Activated CD4-positive, alpha-beta memory T cell treated with anti-CD3 and anti-CD28 coated beads, Interleukin-2, amount 10 ng/mL, durations not matched to agents 7 days and 5 days (primary cell): ENCODE measurements at regions not wholly inside any gene's neighbourhood (a gene's known extent, or its start where the extent isn't known, plus 50 kb on each side); places are given as distances from the start of the nearest gene placed in this dataset.

ENCODE experiments used
- CTCF ChIA-PET: fragments of 350-600 bp; sonication (Branson Sonifier 250); formaldehyde crosslinking; loops from one replicate; lab custom pipeline; 2021; ENCODE audit warnings: antibody characterized with exemption, inconsistent platforms; lab: Charles Lee
- POLR2A ChIA-PET: fragments of 350-600 bp; sonication (Branson Sonifier 250); formaldehyde crosslinking; loops from one replicate; lab custom pipeline; 2021; ENCODE audit warnings: antibody characterized with exemption; lab: Charles Lee
- DNase-seq: peaks from one replicate; pipeline ENCODE4 v3.0.0-alpha.2; 2020
- H3K27ac Mint-ChIP-seq: one replicate; pipeline ENCODE4 v1.8.0; 2021; ENCODE audit warnings: mild to moderate bottlenecking, mixed read lengths
- H3K27me3 Mint-ChIP-seq: one replicate; pipeline ENCODE4 v1.8.0; 2021; ENCODE audit warnings: mixed read lengths
- H3K36me3 Mint-ChIP-seq: one replicate; pipeline ENCODE4 v1.8.0; 2021; ENCODE audit warnings: low read depth, mixed read lengths
- H3K4me1 Mint-ChIP-seq: one replicate; pipeline ENCODE4 v1.8.0; 2021; ENCODE audit warnings: mixed read lengths
- H3K4me3 Mint-ChIP-seq: one replicate; pipeline ENCODE4 v1.8.0; 2021; ENCODE audit warnings: mild to moderate bottlenecking, mixed read lengths
- H3K9me3 Mint-ChIP-seq: one replicate; pipeline ENCODE4 v1.8.0; 2021; ENCODE audit warnings: mixed read lengths

DNA sequence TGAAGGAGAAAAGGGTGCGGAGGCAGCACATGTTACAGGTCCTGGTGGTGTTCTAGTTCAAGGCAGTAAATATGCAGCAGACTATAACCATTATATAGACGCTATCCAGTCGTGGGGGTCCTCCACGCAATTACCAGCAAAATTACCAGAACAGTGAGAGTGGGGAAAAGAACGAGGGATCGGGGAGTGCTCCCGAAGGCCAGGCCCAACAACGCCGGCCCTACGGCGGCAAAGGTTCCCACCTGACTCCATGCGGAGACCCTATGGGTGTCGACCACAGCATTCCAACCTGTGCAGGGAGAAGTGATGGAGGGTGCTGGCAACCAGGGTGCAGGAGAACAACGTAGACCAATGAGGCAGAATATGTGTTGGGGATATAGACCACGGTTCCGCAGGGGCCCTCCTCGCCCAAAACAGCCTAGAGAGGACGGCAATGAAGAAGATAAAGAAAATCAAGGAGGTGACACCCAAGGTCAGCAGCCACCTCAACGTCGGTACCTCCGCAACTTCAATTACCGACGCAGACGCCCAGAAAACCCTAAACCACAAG lies 89.0 kb upstream of the TPM1 start:
- Mint-ChIP-seq H3K27me3 (peaks cover 42% of the 10 kb centered on the region), H3K4me3 (no peak overlapping the region), H3K27ac (no peak overlapping the region), H3K36me3 (no peaks in the 10 kb centered on the region), H3K4me1 (no peaks in the 10 kb centered on the region), H3K9me3 (no peaks in the 10 kb centered on the region)
- ChIA-PET POLR2A (no interaction called here), CTCF (no interaction called here)
- no peak for DNase-seq

GRCh38 chr15:62957130-62957529 lies 85.4 kb upstream of the TPM1 start:
- ChIA-PET CTCF (no interaction called here), POLR2A (no interaction called here)
- H3K4me1 Mint-ChIP-seq: no peaks in the 10 kb centered on the region
- peaks cover 20% of the 10 kb centered on the region for H3K27me3 Mint-ChIP-seq
- no peak for DNase-seq
- H3K4me3 Mint-ChIP-seq: no peak overlapping the region
- no peaks in the 10 kb centered on the region for H3K36me3 Mint-ChIP-seq
- no peaks in the 10 kb centered on the region for H3K9me3 Mint-ChIP-seq
- H3K27ac Mint-ChIP-seq: no peak overlapping the region

GRCh38 chr15:62958528-62959363 lies 83.8 kb upstream of the TPM1 start:
- H3K9me3 Mint-ChIP-seq: no peaks in the 10 kb centered on the region
- peaks cover 7% of the 10 kb centered on the region for H3K27me3 Mint-ChIP-seq
- no peak overlapping the region for H3K27ac Mint-ChIP-seq
- ChIA-PET POLR2A (no interaction called here), CTCF (interaction anchor here (0.7 to 1.3 kb wide), 2 partner anchors 13 to 1288 kb away, joined by 3 read pairs; no protein-coding TSS in a partner anchor)
- no peak for DNase-seq
- H3K36me3 Mint-ChIP-seq: no peaks in the 10 kb centered on the region
- no peaks in the 10 kb centered on the region for H3K4me1 Mint-ChIP-seq
- no peak overlapping the region for H3K4me3 Mint-ChIP-seq

GRCh38 chr15:62961134-62961533 lies 81.4 kb upstream of the TPM1 start:
- Mint-ChIP-seq H3K27me3 (peaks cover 2% of the 10 kb centered on the region), H3K27ac (no peak overlapping the region), H3K4me3 (no peak overlapping the region), H3K36me3 (no peaks in the 10 kb centered on the region), H3K4me1 (no peaks in the 10 kb centered on the region), H3K9me3 (no peaks in the 10 kb centered on the region)
- no peak for DNase-seq
- ChIA-PET CTCF (no interaction called here), POLR2A (no interaction called here)

DNA sequence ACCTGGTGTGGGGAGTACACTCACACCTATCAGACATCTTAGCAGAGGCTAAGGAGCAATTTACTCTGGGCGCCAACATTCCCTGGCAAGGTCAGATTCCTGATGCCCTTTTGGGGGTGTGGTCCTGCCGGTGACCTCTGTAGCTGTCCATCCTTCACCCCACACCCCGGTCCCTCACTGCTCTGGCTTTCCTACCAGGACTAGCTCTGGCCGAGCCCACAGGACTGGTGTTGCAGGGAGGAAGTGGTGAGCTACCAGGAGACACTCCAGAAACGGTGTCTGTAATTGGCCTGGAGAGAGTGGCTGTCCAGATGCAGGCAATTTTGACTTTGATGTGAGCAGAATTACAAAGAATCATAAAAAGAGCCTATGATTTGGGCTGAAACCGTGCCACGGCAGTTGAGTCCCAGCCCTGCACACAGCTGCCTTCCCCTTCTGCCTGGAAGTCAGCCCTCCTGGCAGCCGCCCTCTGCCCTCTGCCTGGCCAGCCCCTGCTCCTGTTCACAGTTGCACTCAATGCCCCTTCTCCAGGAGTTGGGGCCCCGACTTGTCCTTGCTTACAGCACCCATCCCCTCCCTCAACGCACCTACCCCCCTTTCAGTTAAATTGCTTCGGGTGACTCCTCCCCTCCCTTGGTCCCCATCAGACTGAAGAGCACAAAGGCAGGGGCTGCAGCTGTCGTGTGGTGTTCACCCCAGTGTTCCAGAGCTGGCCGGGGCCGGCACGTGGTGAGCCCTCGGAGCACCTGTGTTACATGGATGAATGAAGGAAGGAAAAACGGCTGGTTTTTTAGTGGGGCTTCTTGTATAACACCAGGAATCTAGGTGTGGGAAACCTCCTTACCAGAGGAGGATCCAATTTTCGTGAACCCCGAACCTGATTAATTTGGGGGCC lies 80.2 kb upstream of the TPM1 start:
- ChIA-PET CTCF (no interaction called here), POLR2A (no interaction called here)
- H3K27me3 Mint-ChIP-seq: no peaks in the 10 kb centered on the region
- DNase-seq: no peak
- no peaks in the 10 kb centered on the region for H3K9me3 Mint-ChIP-seq
- no peaks in the 10 kb centered on the region for H3K36me3 Mint-ChIP-seq
- H3K4me1 Mint-ChIP-seq: no peaks in the 10 kb centered on the region
- H3K27ac Mint-ChIP-seq: no peak overlapping the region
- no peak overlapping the region for H3K4me3 Mint-ChIP-seq

DNA sequence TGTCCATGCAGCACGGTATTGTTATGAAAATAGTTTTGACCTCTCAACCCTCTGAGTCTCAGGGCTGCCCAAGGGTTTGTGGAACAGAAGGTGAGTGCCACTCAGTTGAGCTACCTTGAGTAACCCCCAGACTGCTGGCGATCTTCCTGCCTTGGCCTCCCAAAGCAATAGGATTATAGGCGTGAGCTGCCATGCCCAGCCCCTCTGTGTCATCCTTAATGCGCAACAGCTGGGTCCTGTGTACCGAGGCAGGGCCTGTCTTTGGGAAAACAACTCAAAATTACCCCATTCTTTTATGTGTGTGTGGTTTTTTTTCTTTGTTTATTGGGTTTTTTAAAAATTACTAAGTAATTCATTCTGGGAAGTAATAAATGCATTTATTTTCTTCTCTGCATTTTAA lies 78.3 kb upstream of the TPM1 start:
- POLR2A ChIA-PET: no interaction called here
- Mint-ChIP-seq H3K4me1 (no peaks in the 10 kb centered on the region), H3K27me3 (no peaks in the 10 kb centered on the region), H3K4me3 (no peak overlapping the region), H3K36me3 (no peaks in the 10 kb centered on the region), H3K27ac (no peak overlapping the region), H3K9me3 (no peaks in the 10 kb centered on the region)
- CTCF ChIA-PET: no interaction called here
- no peak for DNase-seq

GRCh38 chr15:62966294-62967078 lies 76.1 kb upstream of the TPM1 start:
- Mint-ChIP-seq H3K27me3 (no peaks in the 10 kb centered on the region), H3K27ac (no peak overlapping the region), H3K36me3 (no peaks in the 10 kb centered on the region), H3K4me1 (peaks cover 1% of the 10 kb centered on the region), H3K4me3 (no peak overlapping the region), H3K9me3 (no peaks in the 10 kb centered on the region)
- no peak for DNase-seq
- CTCF ChIA-PET: no interaction called here
- POLR2A ChIA-PET: no interaction called here

- peaks cover 7% of the 10 kb centered on the region for H3K27me3 Mint-ChIP-seq
- POLR2A ChIA-PET: no interaction called here
- H3K4me1 Mint-ChIP-seq: peaks cover 1% of the 10 kb centered on the region
- CTCF ChIA-PET: no interaction called here
- no peak overlapping the region for H3K27ac Mint-ChIP-seq
- no peaks in the 10 kb centered on the region for H3K9me3 Mint-ChIP-seq
- DNase-seq: no peak
- no peak overlapping the region for H3K4me3 Mint-ChIP-seq
- no peaks in the 10 kb centered on the region for H3K36me3 Mint-ChIP-seq
Measured at GRCh38 chr15:62968699-62969098, 73.8 kb upstream of the TPM1 start.

GRCh38 chr15:62969442-62970089 lies 73.0 kb upstream of the TPM1 start:
- CTCF ChIA-PET: no interaction called here
- Mint-ChIP-seq H3K9me3 (no peaks in the 10 kb centered on the region), H3K4me3 (no peak overlapping the region), H3K27me3 (peaks cover 7% of the 10 kb centered on the region), H3K4me1 (peaks cover 1% of the 10 kb centered on the region), H3K27ac (no peak overlapping the region), H3K36me3 (no peaks in the 10 kb centered on the region)
- POLR2A ChIA-PET: no interaction called here
- no peak for DNase-seq

DNA sequence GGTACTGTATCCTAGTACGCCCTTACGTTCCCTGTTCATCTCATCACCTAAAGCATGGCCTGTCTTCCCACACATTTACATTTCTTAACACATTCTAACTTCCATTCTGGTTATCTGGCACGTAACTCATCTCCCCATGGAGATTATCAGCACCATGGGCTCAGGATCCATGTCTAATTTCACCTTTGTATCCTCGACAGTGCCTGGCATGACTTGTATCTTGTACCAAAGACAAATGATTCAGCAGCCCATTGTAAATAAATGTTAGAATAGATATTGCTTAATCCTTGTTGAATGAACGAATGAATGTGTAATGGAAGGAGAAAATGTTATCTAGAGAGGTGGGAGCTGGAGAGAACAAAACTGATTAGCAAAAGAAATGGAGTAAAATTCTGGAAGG lies 69.7 kb upstream of the TPM1 start:
- no peak overlapping the region for H3K4me3 Mint-ChIP-seq
- no peak overlapping the region for H3K27ac Mint-ChIP-seq
- peaks cover 8% of the 10 kb centered on the region for H3K27me3 Mint-ChIP-seq
- no peak for DNase-seq
- H3K36me3 Mint-ChIP-seq: no peaks in the 10 kb centered on the region
- CTCF ChIA-PET: no interaction called here
- H3K4me1 Mint-ChIP-seq: peaks cover 1% of the 10 kb centered on the region
- POLR2A ChIA-PET: no interaction called here
- H3K9me3 Mint-ChIP-seq: no peaks in the 10 kb centered on the region

- Mint-ChIP-seq H3K36me3 (no peaks in the 10 kb centered on the region), H3K27me3 (peaks cover 8% of the 10 kb centered on the region), H3K4me3 (no peak overlapping the region), H3K27ac (no peak overlapping the region), H3K4me1 (peaks cover 1% of the 10 kb centered on the region), H3K9me3 (no peaks in the 10 kb centered on the region)
- CTCF ChIA-PET: no interaction called here
- no peak for DNase-seq
- POLR2A ChIA-PET: no interaction called here
Measured at GRCh38 chr15:62975515-62975914, 67.0 kb upstream of the TPM1 start.

- Mint-ChIP-seq H3K27me3 (peaks cover 8% of the 10 kb centered on the region), H3K4me3 (no peak overlapping the region), H3K36me3 (no peaks in the 10 kb centered on the region), H3K4me1 (no peaks in the 10 kb centered on the region), H3K27ac (no peak overlapping the region), H3K9me3 (no peaks in the 10 kb centered on the region)
- POLR2A ChIA-PET: no interaction called here
- DNase-seq: no peak
- CTCF ChIA-PET: no interaction called here
Measured at GRCh38 chr15:62976301-62976881, 66.2 kb upstream of the TPM1 start.
